H1 (cell line): ENCODE measurements at regions not wholly inside any gene's neighbourhood (a gene's known extent, or its start where the extent isn't known, plus 50 kb on each side); places are given as distances from the start of the nearest gene placed in this dataset.
A peak's percentile ranks its signal among the peaks of the same experiment; 100 is the strongest.

Source experiments
- CTCF ChIA-PET: fragments of 300-600 bp; sonication (Branson Sonifier 250); formaldehyde crosslinking; loops from one replicate; lab custom pipeline; 2021; ENCODE audit not compliant: partially characterized antibody; lab: Charles Lee
- POLR2A ChIA-PET: fragments of 300-600 bp; sonication (Branson Sonifier 250); formaldehyde crosslinking; loops from one replicate; lab custom pipeline; 2021; ENCODE audit warnings: inconsistent platforms; ENCODE audit not compliant: partially characterized antibody; lab: Charles Lee
- DNase-seq, 2 experiments: peaks; one replicate each; pipeline versions ENCODE4 v3.0.0 to v3.0.0-alpha.2; 2010 to 2022; ENCODE audit warnings: low spot score in 2 of 2, low read depth in 1 of 2, mixed read lengths in 1 of 2
- FAIRE-seq: peaks from 2 replicates; lab custom pipeline; 2011; peaks lifted over from hg19 to GRCh38; lab: Jason Lieb, UNC
- H2AFZ ChIP-seq: 2 replicates; pipeline ENCODE4 v1.8.1; 2012; ENCODE audit warnings: low read length, inconsistent platforms
- H2AK5ac ChIP-seq: 2 replicates; pipeline ENCODE4 v1.6.1; 2013; ENCODE audit warnings: low read depth, low read length
- H2BK120ac ChIP-seq: replicated peaks from 2 replicates; pipeline ENCODE3; 2013; ENCODE audit warnings: low read depth, low read length, inconsistent platforms
- H2BK12ac ChIP-seq: 2 replicates; pipeline ENCODE4 v1.6.1; 2013; ENCODE audit warnings: low read depth, low read length
- H2BK15ac ChIP-seq: 2 replicates; pipeline ENCODE4 v1.6.1; 2013; ENCODE audit warnings: low read length
- H2BK20ac ChIP-seq: 2 replicates; pipeline ENCODE4 v1.6.1; 2013; ENCODE audit warnings: low read length
- H2BK5ac ChIP-seq: 2 replicates; pipeline ENCODE4 v1.6.1; 2013; ENCODE audit warnings: low read depth, low read length
- H3K14ac ChIP-seq: 2 replicates; pipeline ENCODE4 v1.6.1; 2013; ENCODE audit warnings: inconsistent platforms; ENCODE audit not compliant: insufficient read length
- H3K18ac ChIP-seq: 2 replicates; pipeline ENCODE4 v1.6.1; 2013; ENCODE audit warnings: low read length; ENCODE audit errors: extremely low read depth
- H3K23ac ChIP-seq: 2 replicates; pipeline ENCODE4 v1.6.1; 2013; ENCODE audit warnings: inconsistent platforms; ENCODE audit not compliant: insufficient read length
- H3K23me2 ChIP-seq: 2 replicates; pipeline ENCODE4 v1.6.1; 2013; ENCODE audit warnings: low read depth, low read length
- H3K27ac ChIP-seq: 2 replicates; pipeline ENCODE4 v1.6.1; 2011; ENCODE audit warnings: low read depth, low read length, inconsistent platforms
- H3K27me3 ChIP-seq, 4 experiments: replicated peaks in 1 of 4; 1 replicate in 1 of 4; 2 replicates in 3 of 4; pipeline versions ENCODE4 v1.6.1 to v1.8.1; 2011 to 2013; ENCODE audit warnings: low read length in 3 of 4, mild to moderate bottlenecking in 3 of 4, inconsistent platforms in 2 of 4, mixed read lengths in 2 of 4, moderate library complexity in 1 of 4; ENCODE audit not compliant: control insufficient read depth in 3 of 4, insufficient read depth in 3 of 4; ENCODE audit errors: extremely low read depth in 1 of 4
- H3K36me3 ChIP-seq, 4 experiments: 2 replicates each; pipeline versions ENCODE4 v1.6.1 to v1.8.1; 2011 to 2013; ENCODE audit warnings: mild to moderate bottlenecking in 4 of 4, low read length in 3 of 4, moderate library complexity in 2 of 4, control low read depth in 1 of 4, inconsistent platforms in 1 of 4; ENCODE audit not compliant: insufficient read depth in 4 of 4, control insufficient read depth in 2 of 4
- H3K4ac ChIP-seq: replicated peaks from 2 replicates; pipeline ENCODE3; 2013; ENCODE audit warnings: low read length, low read depth, mixed read lengths, inconsistent platforms; ENCODE audit not compliant: insufficient read length
- H3K4me1 ChIP-seq, 4 experiments: replicated peaks in 1 of 4; 1 replicate in 1 of 4; 2 replicates in 3 of 4; pipeline versions ENCODE4 v1.6.1 to v1.8.1; 2011 to 2013; ENCODE audit warnings: low read length in 3 of 4, inconsistent platforms in 2 of 4, mixed read lengths in 1 of 4; ENCODE audit not compliant: insufficient read depth in 4 of 4, control insufficient read depth in 3 of 4
- H3K4me2 ChIP-seq, 2 experiments: 2 replicates each; pipeline versions ENCODE4 v1.6.1 to v1.8.1; 2011 to 2013; ENCODE audit warnings: low read depth in 2 of 2, low read length in 2 of 2, control low read depth in 1 of 2, inconsistent platforms in 1 of 2, mild to moderate bottlenecking in 1 of 2; ENCODE audit not compliant: insufficient read depth in 1 of 2
- H3K4me3 ChIP-seq, 4 experiments: fragments of 200-600, 300-600 bp in 1 of 4; sonication (generic), shearing (Covaris generic), sonication (Bioruptor Twin) in 1 of 4; 2 replicates each; pipeline versions ENCODE4 v1.5.1 to v1.8.1; 2011 to 2016; ENCODE audit warnings: low read length in 4 of 4, low read depth in 3 of 4, control low read depth in 2 of 4, inconsistent platforms in 2 of 4, mild to moderate bottlenecking in 2 of 4, mixed read lengths in 1 of 4, moderate library complexity in 1 of 4; ENCODE audit not compliant: insufficient read depth in 2 of 4; ENCODE audit errors: extremely low read depth in 1 of 4
- H3K56ac ChIP-seq: replicated peaks from 2 replicates; pipeline ENCODE3; 2013; ENCODE audit warnings: low read depth, mild to moderate bottlenecking, mixed read lengths, low read length, inconsistent platforms; ENCODE audit not compliant: insufficient read length
- H3K79me1 ChIP-seq: 2 replicates; pipeline ENCODE4 v1.6.1; 2013; ENCODE audit warnings: low read depth, low read length, control low read depth
- H3K79me2 ChIP-seq, 2 experiments: 2 replicates each; pipeline versions ENCODE4 v1.6.1 to v1.8.1; 2012 to 2013; ENCODE audit warnings: low read length in 2 of 2, mild to moderate bottlenecking in 2 of 2, inconsistent platforms in 1 of 2; ENCODE audit not compliant: insufficient read depth in 2 of 2, control insufficient read depth in 1 of 2
- H3K9ac ChIP-seq, 4 experiments: replicated peaks in 1 of 4; 1 replicate in 1 of 4; 2 replicates in 3 of 4; pipeline versions ENCODE4 v1.6.1 to v1.8.1; 2011 to 2013; ENCODE audit warnings: low read depth in 3 of 4, low read length in 3 of 4, control low read depth in 2 of 4, mild to moderate bottlenecking in 2 of 4, moderate library complexity in 2 of 4, inconsistent platforms in 1 of 4; ENCODE audit errors: extremely low read depth in 1 of 4
- H3K9me3 ChIP-seq, 2 experiments: 2 replicates each; pipeline versions ENCODE4 v1.6.1 to v1.8.1; 2012 to 2013; ENCODE audit warnings: mild to moderate bottlenecking in 2 of 2, moderate library complexity in 2 of 2, control low read depth in 1 of 2, inconsistent platforms in 1 of 2, low read depth in 1 of 2, low read length in 1 of 2, mixed read lengths in 1 of 2; ENCODE audit not compliant: insufficient read depth in 2 of 2
- H4K20me1 ChIP-seq, 2 experiments: replicated peaks in 1 of 2; 2 replicates each; pipeline versions ENCODE3 to v1.8.1; 2011 to 2013; ENCODE audit warnings: inconsistent platforms in 2 of 2, low read length in 2 of 2, mild to moderate bottlenecking in 1 of 2; ENCODE audit not compliant: insufficient read depth in 2 of 2, control insufficient read depth in 1 of 2
- H4K5ac ChIP-seq: 2 replicates; pipeline ENCODE4 v1.6.1; 2013; ENCODE audit warnings: low read length, low read depth, mixed read lengths, inconsistent platforms; ENCODE audit not compliant: insufficient read length
- H4K8ac ChIP-seq: 2 replicates; pipeline ENCODE4 v1.8.0; 2013; ENCODE audit warnings: mild to moderate bottlenecking, moderate library complexity, low read length, inconsistent platforms; ENCODE audit not compliant: insufficient read depth; ENCODE audit errors: extremely low read depth
- H4K91ac ChIP-seq: replicated peaks from 2 replicates; pipeline ENCODE3; 2013; ENCODE audit warnings: low read length, mixed read lengths, inconsistent platforms; ENCODE audit not compliant: insufficient read length
- CHD1 ChIP-seq: IDR thresholded peaks from 2 replicates; pipeline ENCODE4 v1.6.1; 2012; ENCODE audit warnings: low read depth, low read length, improper control_type of control experiment
- EGR1 ChIP-seq: IDR thresholded peaks from 2 replicates; pipeline ENCODE4 v1.6.1; 2011; ENCODE audit warnings: low read depth, low read length, borderline replicate concordance
- RAD21 ChIP-seq, 2 experiments: IDR thresholded peaks in 1 of 2; conservative IDR thresholded peaks in 1 of 2; 2 replicates each; pipeline ENCODE4 v1.6.1; 2011; ENCODE audit warnings: low read depth in 2 of 2, low read length in 2 of 2, improper control_type of control experiment in 1 of 2, inconsistent platforms in 1 of 2, mild to moderate bottlenecking in 1 of 2, moderate library complexity in 1 of 2
- TEAD4 ChIP-seq: IDR thresholded peaks from 2 replicates; pipeline ENCODE4 v1.6.1; 2012; ENCODE audit warnings: low read depth, low read length, inconsistent platforms, mixed read lengths
- WGBS, 2 experiments: shearing (Covaris generic) in 1 of 2; methylation state at CpG; one replicate each; pipeline versions ENCODE4 v1.1.6 to v1.1.7; 2013 to 2015; ENCODE audit warnings: low lambda C conversion rate in 2 of 2, mixed read lengths in 2 of 2, inconsistent platforms in 1 of 2, low coverage in 1 of 2, missing lambda C conversion rate in 1 of 2; ENCODE audit not compliant: insufficient replicate concordance in 2 of 2, insufficient coverage in 1 of 2, insufficient read length in 1 of 2; ENCODE audit errors: extremely low coverage in 1 of 2, missing lambda C conversion rate in 1 of 2; 5-methylcytosine and 5-hydroxymethylcytosine counted together
- TF ChIP-seq, protein P1 (sequence below), 3 experiments: IDR thresholded peaks; 1 replicate in 2 of 3; 2 replicates in 1 of 3; pipeline versions ENCODE4 v1.5.1 to v1.6.1; 2011; ENCODE audit warnings: low read length in 3 of 3, mild to moderate bottlenecking in 3 of 3, inconsistent platforms in 2 of 3, low read depth in 1 of 3, moderate library complexity in 1 of 3; ENCODE audit not compliant: insufficient read depth in 1 of 3; ENCODE audit errors: control extremely low read depth in 1 of 3

DNA sequence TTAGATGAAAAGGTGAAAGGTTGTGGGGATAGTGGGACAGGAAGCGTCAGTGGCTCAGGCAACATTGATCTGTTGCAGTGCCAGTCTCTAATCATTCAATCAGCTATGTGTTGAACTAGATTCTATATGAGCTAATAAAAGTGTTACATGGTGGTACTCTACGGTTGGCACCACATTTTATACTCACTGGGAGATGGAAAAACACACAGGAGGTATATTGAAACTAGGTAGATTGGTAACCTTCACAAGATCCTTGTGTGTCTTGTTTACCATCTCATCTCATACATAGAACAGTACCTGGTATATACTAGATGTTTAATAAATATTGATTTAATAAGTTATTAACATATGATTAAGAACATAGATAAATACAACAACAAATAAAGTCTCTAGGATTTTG, 152.7 kb downstream of the NAA11 start:
- ChIA-PET CTCF (no interaction called here), POLR2A (no interaction called here)
- Histone ChIP-seq H3K23me2 (no peaks in the 10 kb centered on the region), H3K4me2 (no peak overlapping the region), H3K36me3 (no peaks in the 10 kb centered on the region), H3K9me3 (no peaks in the 10 kb centered on the region; a peak in 1 of 4 replicates), H3K79me1 (no peaks in the 10 kb centered on the region), H4K5ac (no peak overlapping the region), H2BK120ac (no peak overlapping the region), H4K8ac (no peak overlapping the region), H2AK5ac (no peak overlapping the region), H3K9ac (no peak overlapping the region), H3K79me2 (no peaks in the 10 kb centered on the region), H2BK15ac (no peak overlapping the region), H3K4me3 (no peak overlapping the region), H3K23ac (no peak overlapping the region), H3K18ac (no peak overlapping the region), H3K14ac (no peak overlapping the region), H2BK20ac (no peak overlapping the region), H2BK12ac (no peak overlapping the region), H2BK5ac (no peak overlapping the region), H2AFZ (0 out of 2 replicates have a peak overlapping the region, but pooled peaks have one; percentile 59), H3K27me3 (no peaks in the 10 kb centered on the region), H3K27ac (no peak overlapping the region), H3K4me1 (no peaks in the 10 kb centered on the region), H4K91ac (no peak overlapping the region), H3K4ac (no peak overlapping the region), H3K56ac (no peak overlapping the region), H4K20me1 (no peaks in the 10 kb centered on the region)
- FAIRE-seq (no peak), DNase-seq (no peak)
- TF ChIP-seq, protein P1, sequence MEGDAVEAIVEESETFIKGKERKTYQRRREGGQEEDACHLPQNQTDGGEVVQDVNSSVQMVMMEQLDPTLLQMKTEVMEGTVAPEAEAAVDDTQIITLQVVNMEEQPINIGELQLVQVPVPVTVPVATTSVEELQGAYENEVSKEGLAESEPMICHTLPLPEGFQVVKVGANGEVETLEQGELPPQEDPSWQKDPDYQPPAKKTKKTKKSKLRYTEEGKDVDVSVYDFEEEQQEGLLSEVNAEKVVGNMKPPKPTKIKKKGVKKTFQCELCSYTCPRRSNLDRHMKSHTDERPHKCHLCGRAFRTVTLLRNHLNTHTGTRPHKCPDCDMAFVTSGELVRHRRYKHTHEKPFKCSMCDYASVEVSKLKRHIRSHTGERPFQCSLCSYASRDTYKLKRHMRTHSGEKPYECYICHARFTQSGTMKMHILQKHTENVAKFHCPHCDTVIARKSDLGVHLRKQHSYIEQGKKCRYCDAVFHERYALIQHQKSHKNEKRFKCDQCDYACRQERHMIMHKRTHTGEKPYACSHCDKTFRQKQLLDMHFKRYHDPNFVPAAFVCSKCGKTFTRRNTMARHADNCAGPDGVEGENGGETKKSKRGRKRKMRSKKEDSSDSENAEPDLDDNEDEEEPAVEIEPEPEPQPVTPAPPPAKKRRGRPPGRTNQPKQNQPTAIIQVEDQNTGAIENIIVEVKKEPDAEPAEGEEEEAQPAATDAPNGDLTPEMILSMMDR (IDR thresholded peaks at IDR 0.05; ENCODE audit: control extremely low read depth in 1 of 3, insufficient read depth in 1 of 3, low read depth in 1 of 3, low read length in 3 of 3) = no peak
- TF ChIP-seq RAD21 (IDR thresholded peaks at IDR 0.05 in 1 of 2, conservative IDR thresholded peaks at IDR 0.05 in 1 of 2; ENCODE audit: low read depth in 2 of 2, low read length in 2 of 2) = no peak
- no peak for TF ChIP-seq EGR1
- no peak for TF ChIP-seq TEAD4
- no peak for TF ChIP-seq CHD1
- WGBS, 2 experiments = 90% methylated on average over 2 of the region's 2 CpGs; no CpG with 5 or more reads in 1 of the 2 experiments
